SKM-1 (cell line): ENCODE measurements at regions not wholly inside any gene's neighbourhood (a gene's known extent, or its start where the extent isn't known, plus 50 kb on each side); places are given as distances from the start of the nearest gene placed in this dataset.

Source experiments
- DNase-seq: peaks from one replicate; lab custom pipeline; 2025; ENCODE audit not compliant: unreplicated experiment; lab: John Stamatoyannopoulos, UW

DNA sequence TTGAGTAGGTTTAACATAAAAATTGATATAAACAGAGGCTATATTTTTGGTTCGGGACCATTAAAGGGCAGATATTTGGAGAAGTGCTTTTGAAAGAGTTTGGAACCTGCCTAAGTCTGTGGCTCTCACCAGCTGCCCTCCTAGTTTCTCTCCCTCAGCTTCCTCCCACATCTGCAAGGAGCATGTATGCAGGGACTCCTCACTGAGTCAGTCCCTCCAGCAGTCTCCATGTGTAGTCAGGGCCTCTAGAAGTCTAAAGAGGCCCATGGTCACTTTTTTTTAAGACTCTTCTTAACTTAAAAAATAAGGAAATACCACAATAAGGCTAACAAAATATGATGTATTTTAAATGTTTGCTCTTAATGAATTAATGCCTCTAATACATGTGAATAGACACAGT lies 220.0 kb upstream of the TANK start:
- DNase-seq: no peak

DNA sequence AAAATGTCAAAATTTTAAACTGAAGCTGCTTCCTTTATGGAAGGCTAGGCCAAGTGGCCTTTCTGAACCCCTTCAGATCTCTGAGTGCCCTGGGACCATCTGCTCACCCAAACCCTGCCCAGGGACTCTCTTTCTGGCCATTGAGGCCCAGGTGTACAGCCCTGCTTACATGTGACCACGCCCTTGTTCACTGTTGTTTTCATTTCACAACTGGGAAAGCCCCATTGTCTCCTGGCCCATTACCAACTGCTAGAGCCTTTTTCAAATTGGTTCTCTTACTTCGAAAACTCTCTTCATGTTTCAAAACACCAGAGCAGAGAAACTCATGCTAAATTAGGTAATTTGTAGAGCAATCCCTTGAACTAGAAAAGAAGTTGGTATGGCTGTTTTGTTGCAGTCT lies 219.5 kb upstream of the TANK start:
- DNase-seq: no peak

DNA sequence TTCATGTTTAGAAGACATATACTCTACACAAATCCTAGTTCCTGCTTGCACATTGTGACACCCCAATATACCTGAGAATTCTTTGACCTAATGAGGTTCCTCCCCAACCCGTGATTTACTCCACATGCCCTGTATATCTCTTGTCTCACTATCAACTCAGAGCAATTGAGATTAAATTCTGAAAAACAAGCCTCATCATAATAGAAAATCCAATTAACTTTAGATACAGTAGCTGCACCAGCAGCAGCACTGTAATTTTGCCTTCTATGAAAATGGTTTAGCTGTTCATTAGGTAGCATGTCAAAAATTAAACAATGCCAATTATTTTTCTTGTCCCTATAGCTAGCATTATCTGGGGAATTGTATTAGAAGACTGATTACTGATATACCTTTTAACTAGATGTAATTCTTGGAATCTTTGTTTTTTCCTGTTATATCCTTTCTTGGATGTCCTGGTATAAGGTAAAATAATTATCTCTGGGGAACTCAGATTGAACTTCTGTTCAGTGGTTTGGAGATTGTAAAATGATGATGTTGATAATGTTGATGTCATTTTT lies 218.9 kb upstream of the TANK start:
- DNase-seq: no peak

DNA sequence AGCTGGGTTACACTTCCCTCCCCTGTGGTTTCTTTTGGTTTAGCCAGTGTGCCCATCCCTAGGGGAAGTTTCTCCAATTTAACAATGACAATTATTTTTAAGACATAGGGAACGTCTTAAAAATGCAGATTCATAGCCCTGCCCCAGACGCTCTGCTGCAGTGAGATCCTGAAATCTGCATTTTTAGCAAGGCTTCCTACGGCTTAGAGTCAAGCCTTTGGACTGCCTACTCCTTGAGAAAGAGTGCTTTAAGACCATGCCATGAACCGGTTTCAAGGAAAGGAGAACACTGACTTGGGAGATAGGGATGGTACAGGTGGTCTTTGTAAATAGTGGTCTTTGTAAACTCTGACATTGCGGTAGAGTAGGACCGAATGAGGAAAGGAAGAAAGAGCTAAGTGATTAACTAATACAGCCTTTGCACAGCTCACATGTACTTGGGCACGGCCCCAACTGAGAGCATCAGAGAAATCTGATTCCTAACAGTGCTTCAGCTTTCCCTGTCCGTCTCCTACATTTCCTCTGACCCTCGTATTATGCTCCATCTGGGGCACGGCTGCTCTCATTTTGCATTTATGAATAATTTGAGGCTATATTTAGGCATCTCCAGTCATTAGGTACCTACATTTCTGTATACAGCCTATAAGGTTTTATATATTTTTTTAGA lies 217.6 kb upstream of the TANK start:
- DNase-seq: no peak

DNA sequence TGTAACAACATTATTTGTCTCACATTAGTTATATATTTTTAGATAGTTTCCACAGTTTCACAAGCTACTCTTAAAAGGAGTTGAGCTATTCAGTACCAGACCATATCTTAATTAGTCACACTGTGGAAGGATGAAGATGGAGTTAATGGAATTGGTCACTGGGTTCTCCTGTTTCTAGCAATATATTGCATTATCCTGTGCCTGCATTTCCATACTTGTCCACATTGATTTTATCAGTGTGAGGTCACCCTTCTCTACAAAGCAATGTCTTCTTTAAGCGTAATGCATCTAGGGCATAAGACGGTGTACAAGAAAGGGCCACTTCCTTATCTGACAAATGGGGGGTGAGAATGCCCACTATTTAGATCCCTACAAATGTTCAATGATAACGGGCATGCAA lies 216.8 kb upstream of the TANK start:
- DNase-seq: no peak

DNA sequence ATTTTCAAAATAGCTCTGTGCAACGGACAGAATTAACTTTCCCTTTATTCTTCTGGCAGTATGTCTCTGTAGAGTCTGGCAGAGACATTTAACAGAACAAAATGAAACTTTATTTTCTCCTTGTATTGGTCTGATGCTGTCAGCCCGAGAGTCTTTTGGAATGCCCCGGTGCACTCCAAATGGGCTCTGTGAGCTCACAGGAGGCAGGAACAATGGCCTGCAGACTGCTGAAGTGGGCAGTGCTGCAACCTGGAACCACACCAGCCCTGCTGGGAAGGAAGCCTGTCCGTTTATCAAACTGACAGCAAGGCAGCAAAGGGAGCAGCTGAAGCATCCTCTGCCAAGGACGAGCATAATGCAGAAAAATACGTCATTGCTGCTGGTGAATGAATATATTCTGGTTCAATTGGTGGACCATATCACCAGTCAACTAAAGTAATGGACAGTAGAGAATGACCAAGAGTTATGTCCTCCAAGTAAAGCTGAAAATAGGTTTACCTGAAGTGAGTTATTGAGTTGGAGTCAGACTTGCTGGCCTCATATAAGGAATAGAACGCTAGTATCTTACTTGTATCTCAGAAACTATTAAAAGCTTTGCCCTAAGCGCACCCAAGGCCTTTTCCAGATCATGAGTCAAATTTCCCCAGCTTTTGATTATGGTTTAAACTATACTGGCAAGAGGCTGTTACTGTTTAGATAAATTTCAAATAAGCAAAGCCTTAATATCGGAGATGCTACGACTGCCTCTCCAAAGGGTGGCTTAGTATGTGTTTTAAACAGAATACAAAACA lies 207.6 kb upstream of the TANK start:
- DNase-seq: no peak

DNA sequence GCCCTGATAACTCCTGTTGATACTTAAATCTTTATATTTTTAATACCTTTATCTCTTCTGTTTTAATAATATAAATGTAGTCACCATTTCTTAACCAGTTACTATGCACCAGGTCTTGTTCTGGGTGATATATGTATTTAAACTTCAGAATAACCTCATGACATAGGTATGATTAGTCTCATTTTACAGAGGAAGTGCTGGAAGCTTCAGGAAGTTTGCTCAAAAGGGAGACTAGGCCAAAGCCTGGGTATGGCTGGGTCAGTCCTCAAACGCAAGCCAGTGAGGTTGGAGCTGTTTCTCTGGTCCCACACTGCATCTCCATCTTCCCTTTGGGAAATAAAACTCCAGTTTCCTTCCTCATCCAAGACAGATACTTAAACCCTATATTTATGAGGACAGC lies 204.7 kb upstream of the TANK start:
- no peak for DNase-seq

DNA sequence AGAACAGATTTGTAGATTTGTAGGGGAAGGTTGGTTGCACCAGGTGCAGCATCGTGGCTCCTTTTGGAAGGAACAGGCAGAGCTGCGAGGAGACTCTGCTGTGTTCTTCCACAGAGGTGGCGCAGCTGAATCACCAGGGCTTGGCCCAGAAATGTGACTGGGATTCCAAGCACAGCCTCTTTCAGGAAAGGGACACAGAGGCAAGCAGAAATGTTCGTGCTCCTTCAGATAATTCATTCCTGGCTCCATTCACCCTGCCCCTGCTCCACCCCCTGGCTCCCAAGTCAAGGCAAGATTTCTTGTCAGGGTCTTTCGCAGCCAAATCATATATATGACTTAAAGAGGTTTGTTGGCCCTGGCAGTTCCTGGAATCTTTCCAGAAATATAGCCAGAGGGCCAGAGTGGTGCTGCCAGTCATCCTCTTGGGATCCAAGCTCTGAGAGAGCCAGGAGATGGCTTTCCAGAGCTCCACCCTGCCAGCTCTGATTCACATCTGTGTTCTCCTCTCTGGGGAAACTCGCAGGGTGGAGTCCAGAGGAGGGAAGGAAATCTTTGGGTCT lies 203.9 kb upstream of the TANK start:
- DNase-seq: no peak

DNA sequence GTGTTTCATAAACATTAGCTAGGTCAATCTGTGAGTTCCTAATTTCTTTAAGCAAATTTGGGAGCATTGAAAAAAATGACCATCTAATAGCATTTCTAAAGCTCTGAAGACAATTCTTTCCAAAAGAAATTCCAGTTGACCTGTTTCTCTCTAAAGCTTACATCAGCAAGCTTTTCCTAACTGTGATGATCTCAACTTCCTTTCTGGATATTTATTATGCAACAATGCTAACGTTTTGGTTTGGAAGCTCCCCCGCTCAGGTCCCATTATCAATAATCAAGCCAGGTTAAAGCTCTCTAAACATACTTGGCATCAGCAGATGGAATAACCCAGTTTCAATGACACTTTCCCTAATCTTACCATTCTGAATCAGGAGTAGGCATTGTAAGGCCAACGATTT lies 196.3 kb upstream of the TANK start:
- DNase-seq: no peak

DNA sequence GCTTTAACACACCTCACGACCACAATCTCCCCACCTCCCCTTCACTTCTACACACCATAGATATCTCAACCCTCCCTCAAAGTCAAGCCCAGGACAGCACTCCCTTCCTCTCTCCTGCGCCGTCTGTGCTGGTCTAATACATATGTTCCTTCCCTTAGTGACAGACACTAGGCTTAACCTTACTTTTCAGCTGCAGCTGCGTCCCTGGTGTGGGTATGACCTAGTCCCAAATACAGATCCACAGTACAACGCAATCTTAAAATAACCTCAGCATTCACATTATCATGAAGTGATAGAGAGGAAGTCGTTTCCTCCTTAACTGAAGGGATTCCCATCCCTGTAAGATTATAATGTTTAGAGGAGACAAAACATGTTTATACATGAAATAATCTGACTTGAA lies 192.7 kb upstream of the TANK start:
- DNase-seq: no peak

DNA sequence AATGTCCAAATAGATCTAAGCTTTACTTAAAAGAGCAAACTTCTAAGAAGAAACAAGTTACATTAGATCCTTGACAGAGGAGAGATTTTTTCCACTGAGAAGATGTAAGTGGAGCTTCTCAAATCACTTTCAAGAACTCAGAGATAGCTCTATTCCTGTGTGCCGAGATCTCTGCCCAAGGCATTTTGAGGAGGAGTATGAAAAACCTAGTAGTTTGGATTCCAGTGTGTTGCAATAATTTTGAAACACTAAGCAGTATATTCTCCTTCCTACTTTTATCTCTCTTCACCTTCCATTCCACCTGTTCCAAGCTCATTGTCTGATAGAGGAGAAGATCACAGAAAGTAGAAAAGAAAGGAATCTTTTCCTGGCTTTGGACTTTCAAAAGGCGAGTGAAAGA lies 192.0 kb upstream of the TANK start:
- no peak for DNase-seq

DNA sequence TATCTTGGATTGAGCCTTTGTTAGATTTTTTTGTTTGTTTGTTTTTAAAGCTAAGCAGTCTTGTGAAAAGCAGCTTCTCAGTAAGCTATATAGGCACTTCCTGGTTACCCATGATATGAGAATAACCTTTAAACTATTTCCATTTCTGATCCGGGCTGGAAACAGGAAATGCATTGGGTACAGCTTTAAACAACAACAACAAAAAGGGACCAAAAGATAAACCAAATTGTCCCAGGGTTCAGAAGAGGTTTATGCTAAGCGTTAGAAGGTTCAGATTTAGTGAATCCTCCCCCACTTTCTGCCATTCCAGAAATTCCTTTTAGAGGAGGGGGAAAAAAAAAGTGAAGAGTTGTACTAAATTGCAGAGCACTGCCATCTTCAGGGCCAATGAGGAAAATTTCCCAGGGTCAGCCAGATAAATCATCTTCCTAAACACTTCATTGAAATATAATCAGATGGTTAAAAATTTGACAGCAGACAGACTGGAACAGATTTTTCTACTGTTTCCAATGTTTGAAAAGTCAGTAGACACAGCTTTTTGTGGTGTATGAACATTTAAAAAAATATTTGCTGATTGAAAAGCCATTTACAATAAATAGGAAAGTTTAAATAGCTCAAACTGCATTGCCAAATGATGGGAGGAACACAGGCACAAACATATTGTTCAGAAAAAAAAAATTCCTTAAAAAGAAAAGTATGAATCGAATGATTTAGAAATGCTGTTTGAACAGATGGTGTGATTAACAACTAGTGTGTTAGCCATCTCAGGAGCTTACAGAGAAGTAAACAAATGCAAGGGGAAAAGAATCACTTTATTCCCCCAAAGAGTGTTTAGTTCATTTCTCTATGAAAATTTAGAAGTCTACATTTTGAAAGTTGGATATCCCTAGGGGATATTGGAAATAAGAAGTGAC lies 189.9 kb upstream of the TANK start:
- peak; percentile 5 for DNase-seq

DNA sequence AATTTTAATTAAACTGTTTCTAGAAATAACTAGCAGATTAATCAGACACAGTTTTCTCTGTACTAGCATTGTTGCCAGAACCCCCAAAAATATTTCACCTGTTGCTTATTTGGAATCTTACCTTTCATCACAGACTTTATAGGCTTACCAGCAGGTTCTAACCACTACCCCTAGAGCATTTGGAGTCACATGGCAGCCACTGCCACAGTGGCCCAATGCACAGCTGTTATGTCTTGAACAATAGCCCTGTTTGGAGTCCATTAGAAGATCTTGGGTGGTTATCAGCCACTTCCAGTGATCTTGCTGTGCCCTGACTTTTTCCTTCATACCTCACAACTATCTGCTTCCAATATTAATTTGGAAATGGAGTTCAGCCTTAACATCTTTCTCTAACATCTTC lies 186.2 kb upstream of the TANK start:
- no peak for DNase-seq

DNA sequence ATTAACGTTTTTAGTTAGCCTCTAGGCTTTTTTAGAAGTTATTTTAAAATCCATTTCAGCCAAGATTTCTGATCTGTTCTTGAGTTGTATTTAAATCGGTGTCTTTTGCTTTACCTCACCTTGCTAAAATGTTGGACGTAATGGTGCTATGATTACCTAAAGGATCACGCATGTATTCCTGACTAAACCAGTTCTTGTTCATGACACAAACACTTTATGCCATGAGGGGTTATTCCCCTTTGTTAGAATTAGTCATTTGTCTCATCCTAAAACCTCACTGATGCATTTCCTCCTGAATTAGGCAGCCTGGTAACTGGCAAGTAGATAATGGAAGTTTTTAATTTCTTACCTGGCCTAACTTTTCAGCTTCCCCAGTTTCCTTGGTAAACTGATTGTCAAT lies 185.4 kb upstream of the TANK start:
- DNase-seq: no peak

DNA sequence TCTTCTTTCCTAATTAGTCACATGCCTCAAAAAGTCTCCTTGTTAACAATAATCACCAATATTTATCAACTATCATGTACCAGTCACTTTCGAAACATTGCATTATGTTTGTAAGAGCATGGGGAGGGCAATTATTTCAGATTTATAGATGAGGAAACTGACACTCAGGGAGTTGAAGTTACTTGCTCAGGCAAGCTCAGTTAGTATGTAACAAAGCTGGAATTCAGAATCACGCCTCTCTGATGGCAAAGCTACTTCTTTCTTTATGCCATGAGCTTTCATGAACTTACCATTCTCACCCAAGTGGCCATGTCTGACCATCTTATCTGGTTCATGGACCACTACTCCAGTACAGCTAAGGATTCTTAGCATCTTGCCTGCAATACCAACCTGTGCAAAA lies 183.4 kb upstream of the TANK start:
- no peak for DNase-seq

DNA sequence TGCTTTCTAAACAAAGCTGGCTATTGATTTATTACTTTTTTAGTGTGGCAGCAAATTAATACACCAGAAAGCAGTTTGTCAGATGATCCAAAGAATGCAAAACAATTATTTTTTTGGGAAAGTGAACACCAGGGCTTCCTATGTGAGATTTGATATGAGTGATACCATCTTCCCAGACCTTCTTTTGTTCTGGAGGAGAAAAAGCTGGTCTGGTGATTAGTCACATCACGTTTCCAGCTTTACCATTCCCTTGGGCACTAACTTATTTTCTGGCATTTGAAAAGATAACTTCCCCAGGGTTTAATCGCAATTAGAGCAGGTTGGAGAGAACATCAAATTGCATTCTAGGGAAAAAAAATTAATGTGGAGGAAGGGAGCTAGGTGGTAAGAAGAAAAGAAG lies 182.9 kb upstream of the TANK start:
- DNase-seq: no peak

DNA sequence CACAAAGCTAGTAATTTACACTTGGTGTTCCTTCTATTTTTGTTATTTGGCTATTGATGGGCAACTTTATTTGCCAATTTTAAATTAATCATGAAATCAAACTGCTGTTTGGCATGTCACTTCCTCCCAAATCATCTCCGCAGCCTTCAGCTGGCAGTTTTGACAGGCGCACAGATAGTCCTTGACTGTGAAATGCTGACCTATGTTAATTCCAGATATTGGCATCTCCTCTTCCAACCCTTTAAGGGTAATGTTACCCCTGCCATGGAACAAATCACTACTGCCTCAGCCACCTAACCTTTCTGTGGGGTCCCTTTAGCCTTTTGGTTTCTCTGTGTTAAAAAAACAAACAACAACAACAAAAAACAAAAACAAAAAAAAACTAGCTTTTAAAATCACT lies 182.4 kb upstream of the TANK start:
- DNase-seq: no peak

DNA sequence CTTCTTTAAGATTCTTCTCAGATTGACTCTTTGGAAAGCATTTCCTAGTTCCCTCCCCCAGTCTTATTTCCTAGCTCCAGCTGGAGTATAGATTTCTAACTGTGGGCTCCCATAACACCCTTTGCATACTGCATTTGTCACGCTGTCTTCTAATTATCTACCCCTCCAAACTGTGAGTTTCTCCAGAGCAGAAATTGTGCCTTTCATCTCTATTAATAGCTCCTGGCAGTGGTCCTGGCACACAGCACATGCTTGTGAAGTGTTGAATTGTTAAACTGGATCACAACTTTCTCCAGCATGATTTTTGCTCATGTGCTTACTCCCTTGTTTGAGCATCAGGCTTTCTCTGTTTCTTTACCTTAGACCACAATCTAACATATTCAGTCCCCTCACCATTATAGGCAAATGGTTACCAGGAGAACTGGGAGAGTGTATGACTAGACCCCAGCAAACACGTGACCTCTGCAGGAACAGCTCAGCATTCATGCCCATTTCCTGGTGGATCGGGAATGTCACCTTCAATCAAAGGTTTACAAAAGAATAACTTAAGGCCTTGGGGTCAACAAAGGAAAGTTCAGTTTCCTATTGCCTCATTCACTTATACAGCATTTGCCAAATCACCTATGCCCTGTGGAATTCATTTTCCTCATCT lies 175.7 kb upstream of the TANK start:
- DNase-seq: no peak

DNA sequence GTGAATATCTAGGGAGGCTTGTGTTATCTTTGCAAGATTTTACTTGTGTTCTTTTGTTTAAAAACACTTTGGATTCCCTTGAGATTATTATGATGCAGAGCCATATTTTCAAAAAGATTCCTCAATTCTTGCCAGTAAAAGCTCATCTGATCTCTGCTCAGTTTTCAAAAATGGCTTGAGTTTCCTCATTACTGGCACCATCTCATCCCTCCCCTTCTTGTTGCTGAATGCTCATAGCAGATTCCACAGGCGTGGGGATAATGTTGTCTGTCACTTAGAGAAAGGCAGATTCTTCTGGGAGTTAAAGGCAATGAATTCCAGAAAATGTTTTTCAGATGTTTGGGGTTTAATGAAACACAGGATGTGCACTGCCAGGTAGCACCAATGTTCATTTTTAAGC lies 170.4 kb upstream of the TANK start:
- DNase-seq: no peak

DNA sequence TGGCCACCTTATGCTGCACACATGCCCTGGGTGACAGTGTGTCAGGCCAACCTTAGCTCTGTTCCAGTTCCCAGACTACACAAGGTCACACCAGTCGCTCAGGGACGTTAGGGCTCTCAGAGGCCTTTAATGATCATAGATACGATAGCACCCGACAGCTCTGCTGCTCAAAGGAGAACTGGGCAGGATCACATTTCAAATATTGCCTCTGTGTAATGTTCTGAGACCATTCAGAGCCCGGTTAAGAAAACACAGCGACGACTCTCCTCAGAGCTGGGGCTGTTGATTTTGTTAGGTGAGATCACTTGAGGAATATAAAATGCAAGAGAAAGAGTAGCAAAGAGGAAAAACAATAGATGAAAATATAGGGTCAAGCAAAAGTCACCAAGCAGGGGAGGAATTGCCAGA lies 166.6 kb upstream of the TANK start:
- no peak for DNase-seq
